ENCODE measurements at regions not wholly inside any gene's neighbourhood (a gene's known extent, or its start where the extent isn't known, plus 50 kb on each side); places are given as distances from the start of the nearest gene placed in this dataset.

GRCh38 chr17:12489325-12489724 lies 176.4 kb upstream of the MYOCD start:
- DNase-seq (ENCODE audit: low read depth) (no peak), FAIRE-seq (no peak)
- no peaks in the 10 kb centered on the region for H3K27me3 ChIP-seq (ENCODE audit: control insufficient read depth, insufficient read depth, low read length)
- H3K4me3 ChIP-seq (ENCODE audit: low read depth, low read length), result no peak overlapping the region
- H3K36me3 ChIP-seq (ENCODE audit: control insufficient read depth, insufficient read depth, low read length), result no peaks in the 10 kb centered on the region
- TF ChIP-seq CTCF (IDR thresholded peaks at IDR 0.05; ENCODE audit: insufficient read depth, low read length, severe bottlenecking), result no peak

GRCh38 chr17:12492450-12492849 lies 173.2 kb upstream of the MYOCD start:
- DNase-seq (ENCODE audit: low read depth), result peak; percentile 38
- TF ChIP-seq CTCF (IDR thresholded peaks at IDR 0.05; ENCODE audit: insufficient read depth, low read length, severe bottlenecking), result no peak
- H3K27me3 ChIP-seq (ENCODE audit: control insufficient read depth, insufficient read depth, low read length), result no peaks in the 10 kb centered on the region
- FAIRE-seq, result no peak
- no peak overlapping the region for H3K4me3 ChIP-seq (ENCODE audit: low read depth, low read length)
- H3K36me3 ChIP-seq (ENCODE audit: control insufficient read depth, insufficient read depth, low read length), result no peaks in the 10 kb centered on the region

- H3K4me3 ChIP-seq (ENCODE audit: low read depth, low read length), result no peak overlapping the region
- DNase-seq (ENCODE audit: low read depth) (no peak), FAIRE-seq (no peak)
- no peaks in the 10 kb centered on the region for H3K36me3 ChIP-seq (ENCODE audit: control insufficient read depth, insufficient read depth, low read length)
- no peaks in the 10 kb centered on the region for H3K27me3 ChIP-seq (ENCODE audit: control insufficient read depth, insufficient read depth, low read length)
- no peak for TF ChIP-seq CTCF (IDR thresholded peaks at IDR 0.05; ENCODE audit: insufficient read depth, low read length, severe bottlenecking)
These were observed 159.8 kb upstream of the MYOCD start for GRCh38 chr17:12505866-12506265.

- FAIRE-seq, result no peak
These were observed 158.6 kb upstream of the MYOCD start for GRCh38 chr17:12507026-12507595.

GRCh38 chr17:12509801-12510200 lies 155.9 kb upstream of the MYOCD start:
- Histone ChIP-seq H3K27me3 (ENCODE audit: control insufficient read depth, insufficient read depth, low read length) (no peaks in the 10 kb centered on the region), H3K4me3 (ENCODE audit: low read depth, low read length) (no peak overlapping the region), H3K36me3 (ENCODE audit: control insufficient read depth, insufficient read depth, low read length) (no peaks in the 10 kb centered on the region)
- TF ChIP-seq CTCF (IDR thresholded peaks at IDR 0.05; ENCODE audit: insufficient read depth, low read length, severe bottlenecking), result no peak
- FAIRE-seq, result no peak
- DNase-seq (ENCODE audit: low read depth), result no peak

More at GRCh38 chr17:12507026-12507595, 158.6 kb upstream of the MYOCD start:
- DNase-seq (ENCODE audit: low read depth), result no peak
- Histone ChIP-seq H3K36me3 (ENCODE audit: control insufficient read depth, insufficient read depth, low read length) (no peaks in the 10 kb centered on the region), H3K4me3 (ENCODE audit: low read depth, low read length) (no peak overlapping the region), H3K27me3 (ENCODE audit: control insufficient read depth, insufficient read depth, low read length) (no peaks in the 10 kb centered on the region)
- TF ChIP-seq CTCF (IDR thresholded peaks at IDR 0.05; ENCODE audit: insufficient read depth, low read length, severe bottlenecking), result no peak

GRCh38 chr17:12510535-12510934 lies 155.2 kb upstream of the MYOCD start:
- TF ChIP-seq CTCF (IDR thresholded peaks at IDR 0.05; ENCODE audit: insufficient read depth, low read length, severe bottlenecking), result no peak
- DNase-seq (ENCODE audit: low read depth), result peak; percentile 29
- Histone ChIP-seq H3K36me3 (ENCODE audit: control insufficient read depth, insufficient read depth, low read length) (no peaks in the 10 kb centered on the region), H3K4me3 (ENCODE audit: low read depth, low read length) (no peak overlapping the region), H3K27me3 (ENCODE audit: control insufficient read depth, insufficient read depth, low read length) (no peaks in the 10 kb centered on the region)
- no peak for FAIRE-seq
